GM12878 (cell line): ENCODE measurements at regions not wholly inside any gene's neighbourhood (a gene's known extent, or its start where the extent isn't known, plus 50 kb on each side); places are given as distances from the start of the nearest gene placed in this dataset.

ENCODE experiments used
- ATAC-seq: fragments of 200-7000 bp; cut with Tn5 transposase; 3 replicates; pipeline ENCODE4 v1.9.1; 2020; ENCODE audit warnings: mild to moderate bottlenecking, moderate library complexity
- BruUV-seq: library from RNA; stranded (reverse); fragments of 400-500 nt; replicated peaks from 2 replicates; lab custom pipeline; 2021; lab: Mats Ljungman, UMichigan
- CTCF ChIA-PET: fragments of 300-600 bp; sonication (Branson Sonifier 250); formaldehyde crosslinking; extraction: SDS; loops from one replicate; lab custom pipeline; 2021; ENCODE audit warnings: inconsistent platforms; lab: Yijun Ruan, JAX
- POLR2A ChIA-PET: fragments of 350-600 bp; formaldehyde crosslinking; extraction: SDS; loops from one replicate; lab custom pipeline; 2021; ENCODE audit warnings: inconsistent platforms; lab: Charles Lee
- RAD21 ChIA-PET: fragments of 300-600 bp; sonication (Branson Sonifier 250); formaldehyde crosslinking; loops from one replicate; lab custom pipeline; 2023; ENCODE audit warnings: antibody characterized with exemption; ENCODE audit not compliant: unreplicated experiment; lab: Charles Lee
- SMC1A ChIA-PET: fragments of 300-600 bp; sonication (Branson Sonifier 250); formaldehyde crosslinking; loops from one replicate; lab custom pipeline; 2023; ENCODE audit not compliant: unreplicated experiment, uncharacterized antibody; lab: Charles Lee
- DNase-seq: peaks from one replicate; pipeline ENCODE4 v3.0.0-alpha.2; 2011; ENCODE audit warnings: low read depth, low spot score
- FAIRE-seq: peaks from 3 replicates; lab custom pipeline; 2011; peaks lifted over from hg19 to GRCh38; lab: Jason Lieb, UNC
- H2AFZ ChIP-seq: 2 replicates; pipeline ENCODE4 v1.6.0; 2011; ENCODE audit warnings: low read depth, low read length, control low read depth; ENCODE audit not compliant: control insufficient read depth
- H3K27ac ChIP-seq: 2 replicates; pipeline ENCODE4 v1.5.1; 2011; ENCODE audit warnings: control low read depth; ENCODE audit not compliant: control insufficient read depth, insufficient read depth
- H3K27me3 ChIP-seq, 2 experiments: replicated peaks in 1 of 2; 2 replicates each; pipeline versions ENCODE4 v1.6.0 to v1.6.1; 2011; ENCODE audit warnings: low read length in 1 of 2; ENCODE audit not compliant: control insufficient read depth in 2 of 2, insufficient read depth in 2 of 2
- H3K36me3 ChIP-seq, 2 experiments: 2 replicates each; pipeline ENCODE4 v1.5.1; 2011; ENCODE audit warnings: low read length in 1 of 2; ENCODE audit not compliant: control insufficient read depth in 2 of 2, insufficient read depth in 2 of 2
- H3K4me1 ChIP-seq: 2 replicates; pipeline ENCODE4 v1.6.1; 2011; ENCODE audit warnings: mild to moderate bottlenecking, low read length, moderate library complexity, mixed read lengths; ENCODE audit not compliant: control insufficient read depth, insufficient read depth
- H3K4me2 ChIP-seq: 2 replicates; pipeline ENCODE4 v1.6.0; 2011; ENCODE audit warnings: control low read depth; ENCODE audit not compliant: control insufficient read depth, insufficient read depth
- H3K4me3 ChIP-seq: fragments of 200-600 bp; sonication (generic); 2 replicates; pipeline ENCODE4 v1.5.1; 2016
- H3K79me2 ChIP-seq: 2 replicates; pipeline ENCODE4 v1.6.0; 2011; ENCODE audit warnings: low read length; ENCODE audit not compliant: control insufficient read depth, insufficient read depth
- H3K9ac ChIP-seq: 2 replicates; pipeline ENCODE4 v1.8.0; 2011; ENCODE audit warnings: low read length, control low read depth, mixed read lengths; ENCODE audit not compliant: control insufficient read depth, insufficient read depth
- H3K9me3 ChIP-seq: replicated peaks from 3 replicates; pipeline ENCODE4 v1.5.1; 2011; ENCODE audit warnings: mild to moderate bottlenecking, low read length; ENCODE audit not compliant: control insufficient read depth, insufficient read depth
- H4K20me1 ChIP-seq: 2 replicates; pipeline ENCODE4 v1.6.0; 2011; ENCODE audit not compliant: control insufficient read depth, insufficient read depth
- CHD2 ChIP-seq: IDR thresholded peaks from 2 replicates; pipeline ENCODE4 v1.6.1; 2011; ENCODE audit warnings: low read depth, low read length, improper control_type of control experiment, borderline replicate concordance
- CREM ChIP-seq: IDR thresholded peaks from 2 replicates; pipeline ENCODE4 v1.6.1; 2014; ENCODE audit warnings: antibody characterized with exemption, low read depth
- JUND ChIP-seq: IDR thresholded peaks from 2 replicates; pipeline ENCODE4 v1.6.1; 2012; ENCODE audit warnings: low read depth, mild to moderate bottlenecking, low read length, improper control_type of control experiment, moderate library complexity
- LARP7 ChIP-seq: fragments of 450-650 bp; IDR thresholded peaks from 2 replicates; pipeline ENCODE4 v1.6.1; 2017; ENCODE audit warnings: mild to moderate bottlenecking
- MEF2A ChIP-seq: IDR thresholded peaks from 2 replicates; pipeline ENCODE4 v1.6.1; 2011; ENCODE audit warnings: low read depth, mild to moderate bottlenecking, low read length, moderate library complexity; ENCODE audit not compliant: insufficient read depth
- MEF2B ChIP-seq: fragments of 450-650 bp; IDR thresholded peaks from 2 replicates; pipeline ENCODE4 v1.6.1; 2018; ENCODE audit warnings: mild to moderate bottlenecking, moderate library complexity; ENCODE audit not compliant: partially characterized antibody, poor library complexity, severe bottlenecking
- RB1 ChIP-seq: fragments of 450-650 bp; formaldehyde crosslinking; IDR thresholded peaks from 2 replicates; pipeline ENCODE4 v1.6.1; 2017; ENCODE audit warnings: mild to moderate bottlenecking, borderline replicate concordance
- SIN3A ChIP-seq: IDR thresholded peaks from 2 replicates; pipeline ENCODE4 v1.6.1; 2012; ENCODE audit warnings: low read depth, low read length, improper control_type of control experiment
- SPI1 ChIP-seq: IDR thresholded peaks from 2 replicates; pipeline ENCODE4 v1.6.1; 2011; ENCODE audit warnings: low read depth, mild to moderate bottlenecking, low read length, moderate library complexity, borderline replicate concordance; ENCODE audit not compliant: insufficient read depth
- SUPT20H ChIP-seq: IDR thresholded peaks from 2 replicates; pipeline ENCODE4 v1.6.1; 2011; ENCODE audit warnings: low read depth, mild to moderate bottlenecking, low read length, moderate library complexity, borderline replicate concordance; ENCODE audit not compliant: control insufficient read depth
- TAF1 ChIP-seq: IDR thresholded peaks from 2 replicates; pipeline ENCODE4 v1.6.1; 2011; ENCODE audit warnings: mild to moderate bottlenecking, low read depth, low read length, borderline replicate concordance
- YBX1 ChIP-seq: fragments of 450-650 bp; IDR thresholded peaks from 2 replicates; pipeline ENCODE4 v1.6.1; 2016; ENCODE audit warnings: antibody characterized with exemption
- ZNF274 ChIP-seq: IDR thresholded peaks from one replicate; pipeline ENCODE4 v1.8.0; 2011; ENCODE audit not compliant: insufficient read length, insufficient read depth
- WGBS: methylation state at CpG from one replicate; pipeline ENCODE4 v1.1.6; 2016; ENCODE audit warnings: low lambda C conversion rate; ENCODE audit not compliant: insufficient replicate concordance, insufficient coverage; ENCODE audit errors: missing lambda C conversion rate; 5-methylcytosine and 5-hydroxymethylcytosine counted together
- in situ Hi-C: fragments of 300-500 bp; cut with MboI; formaldehyde crosslinking; loops from 9 replicates; pipeline ENCODE4 v1.14.3; 2018; ENCODE audit warnings: mixed read lengths
- intact Hi-C: fragments of 100-400 bp; cut with micrococcal nuclease; formaldehyde crosslinking; loops from one replicate; pipeline ENCODE4 v1.14.2; 2022; ENCODE audit not compliant: unreplicated experiment
- TF ChIP-seq, protein P1 (sequence below): fragments of 150-350 bp; IDR thresholded peaks from 2 replicates; pipeline ENCODE4 v1.6.1; 2014; ENCODE audit warnings: mild to moderate bottlenecking, low read depth, low read length
- TF ChIP-seq, protein P2 (sequence below): IDR thresholded peaks from 2 replicates; pipeline ENCODE4 v1.6.1; 2012; ENCODE audit warnings: mild to moderate bottlenecking, low read depth, low read length
- TF ChIP-seq, protein P3 (sequence below): IDR thresholded peaks from 2 replicates; pipeline ENCODE4 v1.6.1; 2012; ENCODE audit warnings: low read length, inconsistent platforms
- TF ChIP-seq, protein P4 (sequence below): fragments of 450-650 bp; IDR thresholded peaks from 2 replicates; pipeline ENCODE4 v1.6.1; 2018; ENCODE audit warnings: mild to moderate bottlenecking, low read depth, moderate library complexity; ENCODE audit not compliant: partially characterized antibody

DNA sequence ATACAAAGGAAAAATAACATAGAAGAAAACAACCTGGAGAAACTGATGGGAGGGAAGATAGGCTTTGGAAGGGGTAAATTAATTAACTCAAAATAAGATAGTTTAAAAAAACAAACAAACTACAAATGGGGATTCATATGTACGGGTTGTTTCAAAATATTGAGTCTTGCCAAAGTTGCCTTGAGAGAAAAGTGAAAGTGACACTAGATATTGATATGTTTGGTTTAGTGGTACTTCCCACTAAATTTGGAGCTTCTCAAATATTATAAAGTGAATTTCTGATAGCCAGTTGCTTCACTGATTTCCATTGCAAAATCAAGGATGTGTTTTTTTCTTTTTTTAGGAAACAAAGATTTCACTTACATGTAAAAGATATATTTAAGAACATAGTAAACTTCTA lies 149.5 kb upstream of the RUNX1 start:
- FAIRE-seq (no peak), DNase-seq (no peak), ATAC-seq (no peak)
- 0% methylated on average over 1 of the region's 1 CpG for WGBS
- H3K79me2 ChIP-seq = no peaks in the 10 kb centered on the region
- H3K9ac ChIP-seq = no peak overlapping the region
- in situ Hi-C loops (no loop called here), intact Hi-C loops (no loop called here)
- no peak overlapping the region for H3K4me3 ChIP-seq
- H4K20me1 ChIP-seq = no peaks in the 10 kb centered on the region
- ChIA-PET SMC1A (no interaction called here), CTCF (no interaction called here), RAD21 (no interaction called here), POLR2A (no interaction called here)
- no peaks in the 10 kb centered on the region for H3K27me3 ChIP-seq
- H3K4me1 ChIP-seq = peaks cover 5% of the 10 kb centered on the region; the same call in 1 of the 2 replicates
- no peaks in the 10 kb centered on the region for H3K36me3 ChIP-seq
- BruUV-seq = no TSS peak
- H2AFZ ChIP-seq = no peak overlapping the region
- no peak overlapping the region for H3K27ac ChIP-seq
- peaks cover 5% of the 10 kb centered on the region; the same call in 1 of the 3 replicates for H3K9me3 ChIP-seq
- no peak overlapping the region; the same call in 1 of the 2 replicates for H3K4me2 ChIP-seq
- TF ChIP-seq LARP7 (no peak), MEF2B (no peak), SUPT20H (no peak), ZNF274 (no peak), SPI1 (no peak), CHD2 (no peak), CREM (no peak), JUND (no peak), RB1 (no peak), TAF1 (no peak), SIN3A (no peak), MEF2A (no peak), YBX1 (no peak)
- TF ChIP-seq, protein P1, sequence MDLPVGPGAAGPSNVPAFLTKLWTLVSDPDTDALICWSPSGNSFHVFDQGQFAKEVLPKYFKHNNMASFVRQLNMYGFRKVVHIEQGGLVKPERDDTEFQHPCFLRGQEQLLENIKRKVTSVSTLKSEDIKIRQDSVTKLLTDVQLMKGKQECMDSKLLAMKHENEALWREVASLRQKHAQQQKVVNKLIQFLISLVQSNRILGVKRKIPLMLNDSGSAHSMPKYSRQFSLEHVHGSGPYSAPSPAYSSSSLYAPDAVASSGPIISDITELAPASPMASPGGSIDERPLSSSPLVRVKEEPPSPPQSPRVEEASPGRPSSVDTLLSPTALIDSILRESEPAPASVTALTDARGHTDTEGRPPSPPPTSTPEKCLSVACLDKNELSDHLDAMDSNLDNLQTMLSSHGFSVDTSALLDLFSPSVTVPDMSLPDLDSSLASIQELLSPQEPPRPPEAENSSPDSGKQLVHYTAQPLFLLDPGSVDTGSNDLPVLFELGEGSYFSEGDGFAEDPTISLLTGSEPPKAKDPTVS = no peak
- TF ChIP-seq, protein P2, sequence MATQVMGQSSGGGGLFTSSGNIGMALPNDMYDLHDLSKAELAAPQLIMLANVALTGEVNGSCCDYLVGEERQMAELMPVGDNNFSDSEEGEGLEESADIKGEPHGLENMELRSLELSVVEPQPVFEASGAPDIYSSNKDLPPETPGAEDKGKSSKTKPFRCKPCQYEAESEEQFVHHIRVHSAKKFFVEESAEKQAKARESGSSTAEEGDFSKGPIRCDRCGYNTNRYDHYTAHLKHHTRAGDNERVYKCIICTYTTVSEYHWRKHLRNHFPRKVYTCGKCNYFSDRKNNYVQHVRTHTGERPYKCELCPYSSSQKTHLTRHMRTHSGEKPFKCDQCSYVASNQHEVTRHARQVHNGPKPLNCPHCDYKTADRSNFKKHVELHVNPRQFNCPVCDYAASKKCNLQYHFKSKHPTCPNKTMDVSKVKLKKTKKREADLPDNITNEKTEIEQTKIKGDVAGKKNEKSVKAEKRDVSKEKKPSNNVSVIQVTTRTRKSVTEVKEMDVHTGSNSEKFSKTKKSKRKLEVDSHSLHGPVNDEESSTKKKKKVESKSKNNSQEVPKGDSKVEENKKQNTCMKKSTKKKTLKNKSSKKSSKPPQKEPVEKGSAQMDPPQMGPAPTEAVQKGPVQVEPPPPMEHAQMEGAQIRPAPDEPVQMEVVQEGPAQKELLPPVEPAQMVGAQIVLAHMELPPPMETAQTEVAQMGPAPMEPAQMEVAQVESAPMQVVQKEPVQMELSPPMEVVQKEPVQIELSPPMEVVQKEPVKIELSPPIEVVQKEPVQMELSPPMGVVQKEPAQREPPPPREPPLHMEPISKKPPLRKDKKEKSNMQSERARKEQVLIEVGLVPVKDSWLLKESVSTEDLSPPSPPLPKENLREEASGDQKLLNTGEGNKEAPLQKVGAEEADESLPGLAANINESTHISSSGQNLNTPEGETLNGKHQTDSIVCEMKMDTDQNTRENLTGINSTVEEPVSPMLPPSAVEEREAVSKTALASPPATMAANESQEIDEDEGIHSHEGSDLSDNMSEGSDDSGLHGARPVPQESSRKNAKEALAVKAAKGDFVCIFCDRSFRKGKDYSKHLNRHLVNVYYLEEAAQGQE = no peak
- TF ChIP-seq, protein P3, sequence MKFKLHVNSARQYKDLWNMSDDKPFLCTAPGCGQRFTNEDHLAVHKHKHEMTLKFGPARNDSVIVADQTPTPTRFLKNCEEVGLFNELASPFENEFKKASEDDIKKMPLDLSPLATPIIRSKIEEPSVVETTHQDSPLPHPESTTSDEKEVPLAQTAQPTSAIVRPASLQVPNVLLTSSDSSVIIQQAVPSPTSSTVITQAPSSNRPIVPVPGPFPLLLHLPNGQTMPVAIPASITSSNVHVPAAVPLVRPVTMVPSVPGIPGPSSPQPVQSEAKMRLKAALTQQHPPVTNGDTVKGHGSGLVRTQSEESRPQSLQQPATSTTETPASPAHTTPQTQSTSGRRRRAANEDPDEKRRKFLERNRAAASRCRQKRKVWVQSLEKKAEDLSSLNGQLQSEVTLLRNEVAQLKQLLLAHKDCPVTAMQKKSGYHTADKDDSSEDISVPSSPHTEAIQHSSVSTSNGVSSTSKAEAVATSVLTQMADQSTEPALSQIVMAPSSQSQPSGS = no peak
- TF ChIP-seq, protein P4, sequence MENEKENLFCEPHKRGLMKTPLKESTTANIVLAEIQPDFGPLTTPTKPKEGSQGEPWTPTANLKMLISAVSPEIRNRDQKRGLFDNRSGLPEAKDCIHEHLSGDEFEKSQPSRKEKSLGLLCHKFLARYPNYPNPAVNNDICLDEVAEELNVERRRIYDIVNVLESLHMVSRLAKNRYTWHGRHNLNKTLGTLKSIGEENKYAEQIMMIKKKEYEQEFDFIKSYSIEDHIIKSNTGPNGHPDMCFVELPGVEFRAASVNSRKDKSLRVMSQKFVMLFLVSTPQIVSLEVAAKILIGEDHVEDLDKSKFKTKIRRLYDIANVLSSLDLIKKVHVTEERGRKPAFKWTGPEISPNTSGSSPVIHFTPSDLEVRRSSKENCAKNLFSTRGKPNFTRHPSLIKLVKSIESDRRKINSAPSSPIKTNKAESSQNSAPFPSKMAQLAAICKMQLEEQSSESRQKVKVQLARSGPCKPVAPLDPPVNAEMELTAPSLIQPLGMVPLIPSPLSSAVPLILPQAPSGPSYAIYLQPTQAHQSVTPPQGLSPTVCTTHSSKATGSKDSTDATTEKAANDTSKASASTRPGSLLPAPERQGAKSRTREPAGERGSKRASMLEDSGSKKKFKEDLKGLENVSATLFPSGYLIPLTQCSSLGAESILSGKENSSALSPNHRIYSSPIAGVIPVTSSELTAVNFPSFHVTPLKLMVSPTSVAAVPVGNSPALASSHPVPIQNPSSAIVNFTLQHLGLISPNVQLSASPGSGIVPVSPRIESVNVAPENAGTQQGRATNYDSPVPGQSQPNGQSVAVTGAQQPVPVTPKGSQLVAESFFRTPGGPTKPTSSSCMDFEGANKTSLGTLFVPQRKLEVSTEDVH = no peak
